TTC549 (cell line): ENCODE measurements at regions not wholly inside any gene's neighbourhood (a gene's known extent, or its start where the extent isn't known, plus 50 kb on each side); places are given as distances from the start of the nearest gene placed in this dataset.
A peak's percentile ranks its signal among the peaks of the same experiment; 100 is the strongest.
"Not testable (repeated sequence)": the region's sequence is repeated elsewhere in the genome, so short reads cannot be mapped to it uniquely, and the experiment has no call there.

ENCODE experiments used
- FAIRE-seq: peaks from 2 replicates; lab custom pipeline; 2012; peaks lifted over from hg19 to GRCh38; lab: Jason Lieb, UNC

DNA sequence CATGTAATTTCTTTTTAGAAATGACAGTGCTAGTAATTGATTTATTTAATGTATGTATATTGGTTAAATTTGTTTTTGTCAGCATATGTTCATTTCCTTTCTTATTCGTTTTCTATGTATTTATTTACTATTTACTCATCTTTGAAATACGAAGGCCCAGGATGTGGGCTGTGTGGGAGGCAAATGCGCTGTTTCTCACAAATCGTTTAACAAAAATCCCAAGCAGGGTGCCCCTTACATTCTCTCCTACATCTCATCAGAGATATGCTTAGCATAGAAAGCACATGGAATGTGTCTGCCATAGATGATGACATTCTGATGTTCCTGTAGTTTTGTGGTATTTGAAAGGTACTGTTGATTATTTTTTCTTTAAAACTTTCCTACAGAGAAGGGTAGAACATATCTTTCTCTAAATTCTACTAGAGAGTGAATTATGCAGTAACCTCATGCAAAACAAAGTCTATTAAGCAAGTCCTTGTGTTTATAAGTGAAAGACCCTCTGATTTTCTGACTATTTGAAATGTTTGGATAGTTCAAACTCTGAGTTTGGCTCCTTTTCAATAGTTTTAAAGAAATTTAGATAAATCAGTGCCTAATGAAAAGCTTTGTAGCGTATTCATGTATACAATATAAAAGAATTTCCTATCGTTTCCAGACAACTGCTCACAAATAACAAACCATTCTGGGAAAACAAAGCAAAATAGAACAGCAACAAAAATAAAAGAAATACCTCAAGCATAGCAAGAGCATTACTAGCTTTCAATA lies 111.1 kb upstream of the VGLL3 start:
- FAIRE-seq: no peak

DNA sequence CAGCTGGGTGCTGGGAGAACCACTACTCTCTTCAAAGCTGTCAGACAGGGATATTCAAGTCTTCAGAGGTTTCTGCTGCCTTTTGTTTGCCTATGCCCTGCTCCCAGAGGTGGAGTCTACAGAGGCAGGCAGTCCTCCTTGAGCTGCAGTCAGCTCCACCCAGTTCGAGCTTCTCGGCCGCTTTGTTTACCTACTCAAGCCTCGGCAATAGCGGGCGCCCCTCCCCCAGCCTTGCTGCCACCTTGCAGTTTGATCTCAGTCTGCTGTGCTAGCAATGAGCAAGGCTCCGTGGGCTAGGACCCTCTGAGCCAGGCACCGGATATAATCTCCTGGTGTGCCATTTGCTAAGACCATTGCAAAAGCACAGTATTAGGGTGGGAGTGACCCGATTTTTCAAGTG lies 106.8 kb upstream of the VGLL3 start:
- not testable (repeated sequence) for FAIRE-seq

DNA sequence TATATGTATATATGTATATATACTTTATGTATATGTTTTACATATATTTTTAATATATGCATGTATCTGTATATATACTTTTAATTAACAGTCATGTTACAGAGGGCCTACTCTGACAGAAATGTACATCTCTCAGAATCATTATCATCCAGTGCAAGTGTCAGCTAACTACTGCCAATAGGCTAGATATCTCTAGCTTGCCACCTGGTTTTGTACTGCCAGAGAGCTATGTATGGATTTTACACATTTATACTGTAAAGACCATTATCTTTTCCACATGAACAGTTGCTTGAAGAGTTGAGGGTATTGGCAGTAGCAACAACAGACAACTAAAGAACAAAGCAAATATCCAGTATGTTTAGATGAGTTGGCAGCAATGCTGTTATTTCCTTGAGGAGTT lies 99.7 kb upstream of the VGLL3 start:
- no peak for FAIRE-seq

DNA sequence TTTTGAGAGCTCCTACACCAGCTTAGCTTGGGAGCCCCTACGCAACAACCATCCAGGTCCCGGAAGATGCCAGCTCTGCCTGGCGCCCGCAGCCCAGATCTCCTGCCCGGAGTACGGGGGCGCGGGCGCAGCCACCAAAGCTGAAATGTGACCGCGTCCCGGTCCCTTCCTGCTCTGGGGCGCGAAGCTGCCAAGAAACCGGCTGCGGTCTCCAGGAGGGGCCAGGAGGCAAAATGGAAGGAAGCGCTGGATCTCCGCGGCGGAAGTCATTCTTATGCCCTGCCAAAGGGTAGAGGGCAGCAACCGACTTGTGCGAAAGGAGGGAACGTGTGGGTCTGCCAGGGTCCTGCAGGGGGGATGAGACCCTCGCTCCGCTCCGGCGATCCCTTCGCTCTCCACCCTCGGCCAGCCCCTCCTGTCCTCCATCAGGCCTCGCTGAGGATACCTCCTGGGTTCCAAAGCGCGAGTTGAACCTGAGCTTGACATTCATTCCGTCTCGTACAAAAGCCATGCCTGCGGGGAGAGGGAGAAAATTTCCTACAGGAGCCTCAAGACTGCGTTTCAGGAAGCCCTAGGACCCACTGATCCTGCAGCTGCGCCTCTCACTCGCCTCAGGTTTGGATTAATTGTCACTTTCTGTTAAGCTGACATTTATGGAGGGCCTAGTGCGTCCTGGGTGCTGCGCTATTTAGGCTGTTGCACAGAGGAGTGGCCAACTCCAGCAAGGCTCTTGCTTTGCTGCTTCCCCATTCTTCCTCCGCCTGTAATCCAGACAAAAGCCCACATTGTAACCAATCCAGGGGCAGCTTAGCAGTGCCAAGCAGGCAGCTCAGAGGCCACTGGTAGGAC lies 98.3 kb upstream of the VGLL3 start:
- FAIRE-seq: no peak

DNA sequence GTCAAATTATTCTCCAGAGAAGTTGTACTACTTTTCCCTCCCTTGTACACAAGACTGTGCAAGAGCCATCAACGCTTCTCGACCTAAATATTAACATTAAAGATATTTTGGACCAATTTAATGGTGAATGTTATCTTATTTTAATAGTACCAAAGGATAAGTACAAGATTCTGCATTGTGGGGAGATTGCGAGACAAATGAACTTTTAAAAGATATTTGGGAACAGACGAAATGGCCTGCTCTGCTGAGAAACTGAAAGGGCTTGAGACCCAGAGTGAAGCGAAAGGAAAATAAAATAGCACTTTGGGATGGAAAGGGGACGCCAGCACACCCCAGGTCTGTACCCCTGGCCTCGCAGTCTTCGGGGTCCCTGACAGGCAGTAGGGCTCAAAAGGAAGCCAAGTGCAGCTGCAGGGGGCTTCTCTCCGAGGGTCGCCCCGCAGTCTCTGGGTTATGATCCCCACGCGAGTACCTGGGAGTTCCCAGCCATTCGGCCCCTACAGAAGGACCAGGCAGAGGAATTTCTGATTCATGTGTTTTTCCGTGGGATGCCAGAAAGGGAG lies 97.6 kb upstream of the VGLL3 start:
- no peak for FAIRE-seq

DNA sequence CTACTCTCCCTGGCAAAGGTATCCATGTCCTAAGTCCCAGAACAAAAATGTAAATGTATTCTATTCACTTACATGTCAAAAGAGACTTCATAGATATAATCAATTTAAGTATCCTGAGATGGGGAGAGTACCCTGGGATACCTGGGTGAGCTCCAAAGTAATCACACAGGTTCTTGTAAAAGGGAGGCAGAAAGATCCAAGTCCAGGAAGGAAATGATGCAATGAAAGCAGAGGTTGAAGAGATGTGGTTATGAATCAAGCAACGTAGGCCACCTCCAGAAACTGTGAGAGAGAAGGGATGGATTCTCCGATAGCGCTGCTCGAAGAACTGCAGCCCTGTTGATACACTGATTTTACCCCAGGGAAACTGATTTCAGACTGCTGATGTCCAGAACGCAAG lies 93.9 kb upstream of the VGLL3 start:
- FAIRE-seq: no peak

DNA sequence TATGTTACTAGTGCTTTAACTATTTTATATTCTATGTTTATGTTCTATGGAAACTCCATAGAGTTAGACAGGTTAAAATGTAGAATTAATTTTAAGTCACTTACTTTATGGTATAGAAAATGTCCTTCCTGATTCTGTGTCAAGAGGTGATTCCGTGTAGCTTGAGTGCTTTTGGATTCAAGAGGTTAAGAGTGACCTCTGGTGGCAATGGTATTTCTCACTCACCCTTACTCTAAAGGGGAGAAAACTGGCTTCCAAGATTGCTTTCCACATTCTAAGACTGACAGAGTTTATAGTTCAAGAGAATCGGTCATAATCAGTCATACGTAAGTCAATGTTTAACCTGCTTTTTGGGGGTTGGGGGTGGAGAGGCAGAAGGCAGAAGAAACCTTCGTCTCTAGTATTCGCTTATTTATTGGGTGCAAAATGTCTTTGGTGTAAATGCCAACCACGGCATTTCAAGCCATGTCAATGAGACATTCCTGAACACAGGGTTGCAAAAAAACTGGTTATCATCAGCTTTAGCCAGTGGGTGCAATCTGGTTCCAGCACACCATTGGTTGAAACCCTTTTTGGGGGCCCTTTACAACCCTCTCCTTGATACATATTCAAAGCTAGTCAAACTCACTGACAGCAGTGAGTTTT lies 92.0 kb upstream of the VGLL3 start:
- peak; percentile 77 for FAIRE-seq

DNA sequence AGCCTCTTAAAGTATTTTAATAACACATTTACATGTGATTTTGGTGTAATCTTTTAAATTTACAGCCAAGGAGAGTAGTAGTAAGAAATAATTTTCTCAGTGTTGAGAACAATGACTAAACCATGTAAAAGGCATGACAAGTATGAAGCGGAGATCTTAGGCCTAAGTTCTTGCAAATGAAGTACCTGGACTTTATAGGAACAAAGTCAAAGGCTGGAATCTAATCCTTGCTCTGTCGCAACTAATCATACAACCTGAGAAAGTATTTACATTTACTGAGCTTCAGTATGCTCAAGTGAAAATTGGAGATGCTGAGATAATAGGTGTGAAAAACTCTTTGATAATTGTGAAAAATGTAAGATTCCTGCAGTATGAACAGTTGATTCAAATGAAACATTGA lies 86.4 kb upstream of the VGLL3 start:
- no peak for FAIRE-seq

DNA sequence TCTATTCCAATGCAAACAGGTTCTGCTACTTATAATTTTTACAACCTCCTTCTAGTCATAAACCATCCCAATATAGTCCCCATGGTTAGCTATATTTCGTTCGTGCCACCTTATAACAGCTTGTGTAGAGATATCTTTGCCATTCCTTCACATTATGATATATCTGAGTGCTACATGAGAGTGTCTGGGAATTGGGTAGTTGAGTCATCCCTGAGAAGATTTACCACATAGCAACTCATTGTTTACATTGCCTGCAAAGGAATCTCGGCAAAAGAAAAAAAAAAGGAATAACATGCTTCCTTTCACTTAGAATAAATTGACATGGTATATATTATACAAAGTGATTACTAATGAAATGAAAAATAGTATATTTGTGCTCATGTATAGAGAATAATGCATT lies 86.0 kb upstream of the VGLL3 start:
- no peak for FAIRE-seq

DNA sequence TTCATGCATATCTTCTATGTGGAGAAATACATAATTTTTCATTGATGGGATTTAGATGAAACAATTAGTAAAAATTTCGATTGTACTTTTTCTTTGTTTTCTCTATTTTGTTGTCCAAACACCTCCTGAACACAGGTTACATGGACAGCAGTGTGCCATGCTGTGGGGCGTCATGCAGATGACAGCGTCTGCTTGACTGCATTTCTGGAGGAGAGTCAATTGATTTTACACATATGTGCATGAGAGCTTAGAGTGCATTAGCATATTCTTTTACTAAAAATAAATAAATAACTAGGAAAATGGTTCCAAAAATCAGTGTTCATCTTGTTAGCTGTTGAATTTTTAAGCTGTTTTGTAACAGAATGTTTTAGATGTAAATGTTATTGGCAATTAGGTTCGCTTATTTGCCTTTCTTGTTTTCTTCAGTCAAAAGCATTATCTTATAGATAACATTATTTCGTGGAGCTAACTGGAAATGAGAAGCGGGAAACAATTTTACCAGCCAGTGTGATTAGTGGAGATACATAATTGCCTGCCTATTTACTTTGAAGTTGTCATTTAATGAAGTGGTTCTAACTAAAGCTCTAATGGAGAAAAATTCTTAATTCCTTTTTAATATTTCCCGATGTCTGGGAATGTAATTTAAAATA lies 82.7 kb upstream of the VGLL3 start:
- FAIRE-seq: no peak

DNA sequence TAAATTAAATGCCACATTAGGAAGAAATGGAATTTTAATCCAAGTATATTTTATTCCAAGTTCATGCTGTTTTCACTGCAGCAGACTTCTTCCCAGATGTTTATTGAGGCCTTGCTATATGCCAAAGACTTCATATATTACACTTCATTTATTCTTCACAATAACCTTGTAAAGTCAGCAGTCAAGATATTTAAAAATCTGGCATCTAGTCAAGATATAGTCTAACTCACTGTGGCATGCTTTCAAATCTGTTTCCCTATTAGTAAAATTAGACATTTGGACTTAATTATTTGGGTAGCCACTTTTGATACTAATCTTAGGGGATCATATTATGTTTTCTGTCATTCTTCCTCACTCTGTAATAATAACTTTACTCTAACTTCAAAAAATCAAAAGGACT lies 81.5 kb upstream of the VGLL3 start:
- FAIRE-seq: no peak

DNA sequence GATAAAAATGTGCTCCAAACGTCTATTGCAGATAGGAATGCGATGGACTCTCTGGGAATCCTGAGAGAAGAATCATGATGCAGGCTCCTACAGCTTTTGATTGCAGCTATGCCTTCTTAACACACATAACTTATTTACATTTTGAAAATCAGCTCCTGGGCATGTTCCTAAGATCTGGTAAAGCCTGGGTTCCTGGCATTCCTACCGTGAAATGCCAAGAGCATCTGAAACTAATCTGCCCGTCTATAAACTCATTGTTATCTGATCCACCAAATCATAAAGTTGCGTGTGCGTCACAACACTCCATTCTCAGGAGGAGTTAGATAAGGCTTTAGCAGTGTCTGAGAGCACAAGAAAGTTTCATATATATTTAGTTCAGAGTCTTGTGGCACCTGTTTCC lies 79.0 kb upstream of the VGLL3 start:
- no peak for FAIRE-seq

DNA sequence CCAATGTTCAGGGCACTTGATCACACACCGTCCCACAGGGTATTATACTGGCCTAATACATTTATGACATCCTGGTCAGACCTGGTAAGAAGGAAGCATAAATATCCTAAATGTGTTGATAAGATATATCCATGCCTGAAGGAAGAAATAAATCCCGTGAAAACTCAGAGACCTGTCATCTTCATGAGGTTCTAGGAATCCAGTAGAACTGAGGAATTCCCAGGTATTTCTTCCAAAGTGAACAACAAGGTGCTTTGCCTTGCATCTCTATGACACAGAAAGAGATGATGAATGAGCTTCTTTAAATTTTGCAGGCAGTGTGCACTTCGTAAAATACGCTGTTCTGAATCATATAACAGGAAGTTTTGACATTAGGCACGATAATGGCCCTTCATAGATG lies 78.1 kb upstream of the VGLL3 start:
- no peak for FAIRE-seq

DNA sequence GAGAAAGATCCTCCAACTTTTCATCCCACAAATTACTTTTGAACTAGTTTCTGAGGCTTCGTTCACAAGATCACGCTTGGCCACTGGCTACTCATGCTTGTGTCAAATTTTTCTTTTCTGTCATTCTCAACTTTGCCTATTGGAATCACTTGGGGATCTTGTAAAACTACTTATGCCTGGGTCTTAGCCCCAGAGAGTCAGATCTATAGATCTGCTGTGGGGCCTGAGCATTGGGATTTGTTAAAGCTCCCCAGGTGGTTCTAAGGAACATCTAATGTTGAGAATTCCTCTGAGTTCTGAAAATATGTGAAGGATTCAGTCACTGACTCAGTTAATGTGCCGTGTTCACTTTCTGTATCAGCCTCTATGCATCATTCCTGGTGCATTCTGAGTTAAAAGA lies 71.7 kb upstream of the VGLL3 start:
- no peak for FAIRE-seq

DNA sequence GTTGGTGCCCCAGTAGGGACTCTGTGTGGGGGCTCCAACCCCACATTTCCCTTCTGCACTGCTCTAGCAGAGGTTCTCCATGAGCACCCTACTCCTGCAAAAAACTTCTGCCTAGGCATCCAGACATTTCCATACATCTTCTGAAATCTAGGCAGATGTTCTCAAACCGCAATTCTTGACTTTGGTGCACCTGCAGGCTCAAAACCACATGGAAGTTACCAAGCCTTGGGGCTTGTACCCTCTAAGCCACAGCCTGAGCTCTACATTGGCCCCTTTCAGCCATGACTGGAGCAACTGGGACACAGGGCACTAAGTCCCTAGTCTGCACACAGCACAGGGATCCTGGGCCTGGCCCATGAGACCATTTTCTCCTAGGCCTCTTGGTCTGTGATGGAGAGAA lies 66.5 kb upstream of the VGLL3 start:
- no peak for FAIRE-seq

DNA sequence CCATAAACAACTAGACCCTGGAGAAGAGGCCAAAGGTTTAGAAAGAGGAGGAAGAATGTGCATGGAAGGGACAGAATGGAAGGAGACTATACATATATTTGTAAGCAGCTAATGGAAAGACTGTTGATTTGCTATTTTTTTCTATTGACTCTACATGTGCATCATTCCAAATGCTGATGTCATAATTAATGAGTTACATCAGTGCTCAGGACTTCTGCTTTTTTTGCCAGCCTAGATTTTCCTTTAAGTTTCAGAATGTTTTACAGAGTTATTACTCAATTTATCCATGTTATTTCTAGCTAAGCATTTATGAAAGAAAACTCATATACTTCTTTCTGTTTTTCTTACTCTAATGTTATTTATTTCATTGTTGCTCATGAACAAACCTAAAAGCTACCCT lies 62.6 kb upstream of the VGLL3 start:
- FAIRE-seq: no peak

DNA sequence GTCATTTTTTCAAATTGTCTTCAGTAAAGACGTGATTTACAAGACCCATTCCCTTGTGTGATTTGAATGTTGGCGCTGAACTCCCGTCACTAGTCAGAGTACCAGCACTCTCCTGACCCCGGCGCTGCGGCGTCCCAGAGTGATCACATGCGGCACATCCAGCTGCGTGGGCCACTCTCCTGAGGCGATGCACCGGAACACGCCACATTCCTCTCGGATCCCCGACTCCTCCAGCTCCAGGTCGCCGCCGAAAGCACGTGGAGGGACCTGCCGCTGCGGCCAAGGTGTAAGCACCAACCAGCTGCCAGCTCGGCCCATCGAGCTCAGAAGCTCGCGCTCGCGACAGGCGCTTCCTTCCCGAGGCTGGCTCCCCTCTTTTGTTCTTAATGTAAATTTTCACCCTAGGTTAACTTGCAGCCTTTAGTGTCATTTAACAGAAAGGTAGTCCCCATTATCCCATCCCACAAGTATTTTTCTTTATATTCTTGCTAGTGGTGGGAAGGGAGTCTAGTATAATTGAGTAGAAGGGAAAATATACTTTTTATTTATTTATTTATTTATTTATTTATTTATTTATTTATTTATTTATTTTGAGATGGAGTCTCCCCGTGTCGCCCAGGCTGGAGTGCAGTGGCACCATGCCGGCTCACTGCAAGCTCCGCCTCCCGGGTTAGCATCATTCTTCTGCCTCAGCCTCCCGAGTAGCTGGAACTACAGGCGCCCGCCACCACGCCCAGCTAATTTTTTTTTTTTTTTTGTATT lies 61.7 kb upstream of the VGLL3 start:
- FAIRE-seq: no peak

DNA sequence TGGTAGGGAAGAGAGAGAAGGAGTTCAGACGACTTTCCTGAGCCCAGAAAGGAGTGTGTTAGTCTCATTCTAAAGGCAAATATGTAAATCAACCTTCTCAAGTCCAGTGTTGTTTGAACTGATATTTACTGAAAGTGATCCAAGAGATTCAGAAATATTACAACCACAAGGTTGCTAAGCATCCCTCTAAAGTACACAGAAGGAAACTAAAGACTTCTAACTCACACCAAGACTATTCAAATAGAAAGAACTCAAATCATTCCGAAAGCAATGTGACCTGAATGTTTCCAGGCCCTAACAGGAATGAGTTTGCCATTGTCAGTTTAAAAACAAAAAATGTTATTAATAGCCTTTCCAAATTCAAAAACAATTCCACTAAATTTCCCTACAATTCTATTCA lies 56.9 kb upstream of the VGLL3 start:
- no peak for FAIRE-seq

DNA sequence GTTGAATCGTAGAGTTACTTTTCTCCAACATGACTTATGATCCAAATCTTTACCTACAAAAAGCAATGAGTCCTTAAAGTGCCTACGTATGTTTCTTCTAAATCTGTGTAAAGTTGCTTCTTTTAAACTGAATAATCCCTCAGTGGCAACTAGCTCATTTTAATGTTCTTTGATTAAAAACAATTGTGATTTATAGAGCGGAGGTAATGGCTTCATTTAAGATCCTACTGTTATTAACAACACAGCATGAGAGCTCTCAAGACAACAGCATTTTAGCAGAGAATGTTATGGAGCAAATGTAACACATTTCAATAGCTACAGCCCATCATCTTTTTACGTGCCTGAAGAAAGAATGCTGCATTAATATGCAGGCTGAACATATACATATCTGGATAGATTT lies 55.3 kb upstream of the VGLL3 start:
- no peak for FAIRE-seq

DNA sequence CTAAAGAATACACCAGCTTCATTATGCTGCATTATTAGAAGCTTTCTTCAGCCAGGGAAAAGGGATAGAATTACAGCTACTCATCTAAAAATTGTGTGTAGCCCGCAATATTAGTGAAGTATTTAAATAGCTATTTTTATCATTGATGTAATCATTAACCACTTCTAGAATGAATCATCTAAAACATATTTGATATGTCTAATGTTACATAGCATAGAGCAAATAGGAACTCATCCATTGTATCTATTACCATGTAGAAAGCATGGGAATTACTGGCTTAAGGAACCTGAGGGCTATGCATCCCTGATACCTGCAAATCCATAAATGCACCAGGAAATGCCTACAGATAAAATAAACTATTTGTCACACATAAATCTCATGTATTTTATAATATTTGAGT lies 54.5 kb upstream of the VGLL3 start:
- no peak for FAIRE-seq

DNA sequence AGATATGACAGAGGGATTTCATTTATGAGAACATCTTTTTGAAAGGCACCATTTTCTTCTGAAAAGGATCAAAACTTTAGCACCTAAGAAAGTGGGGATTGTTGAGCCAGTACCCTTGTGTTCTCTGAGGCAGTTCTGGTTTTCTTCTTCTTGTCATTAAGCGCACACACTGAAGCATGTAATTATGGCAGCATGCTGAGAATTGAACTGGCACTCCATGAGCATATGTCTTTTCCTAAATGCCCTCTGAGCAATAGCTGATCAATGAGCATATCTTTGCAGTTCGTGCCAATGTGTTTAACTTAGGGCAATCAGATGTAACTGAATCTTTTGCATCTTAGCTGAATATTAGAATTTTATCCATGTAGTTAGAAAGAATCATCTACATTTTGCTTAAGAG lies 53.9 kb upstream of the VGLL3 start:
- no peak for FAIRE-seq

DNA sequence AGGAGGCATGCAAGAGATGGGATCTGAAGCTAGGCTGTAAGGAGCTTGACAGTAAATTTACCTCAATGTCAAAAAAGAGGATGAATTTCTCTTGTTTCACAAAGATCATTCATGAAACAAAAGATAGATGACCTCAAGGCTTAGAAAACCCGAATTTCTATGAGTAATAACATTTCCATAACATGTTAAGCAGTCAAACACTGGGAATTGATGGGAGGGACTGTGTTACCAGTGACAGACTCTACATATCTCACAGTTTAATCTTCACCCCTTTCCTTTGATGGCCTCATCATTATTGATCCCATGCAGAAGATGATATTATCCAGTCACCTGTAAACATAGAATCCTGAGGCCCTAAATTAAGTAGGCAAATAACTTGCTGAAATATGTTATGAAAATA lies 53.5 kb upstream of the VGLL3 start:
- no peak for FAIRE-seq
